GM23338 (cell line): ENCODE measurements at regions not wholly inside any gene's neighbourhood (a gene's known extent, or its start where the extent isn't known, plus 50 kb on each side); places are given as distances from the start of the nearest gene placed in this dataset.

ENCODE experiments used
- ATAC-seq: fragments of 200-7000 bp; cut with Tn5 transposase; 3 replicates; pipeline ENCODE4 v1.9.1; 2020
- DNase-seq: peaks from one replicate; pipeline ENCODE4 v3.0.0-alpha.2; 2015; ENCODE audit warnings: low spot score
- H2AFZ ChIP-seq: fragments of 200-600 bp; sonication (generic); 2 replicates; pipeline ENCODE4 v1.8.0; 2016; ENCODE audit warnings: antibody characterized with exemption, mild to moderate bottlenecking, moderate library complexity
- H3F3A ChIP-seq: fragments of 200-600 bp; sonication (generic); replicated peaks from 2 replicates; pipeline ENCODE4 v1.8.0; 2017; ENCODE audit warnings: antibody characterized with exemption, mixed run types, low read depth
- H3K27ac ChIP-seq: fragments of 200-600 bp; sonication (generic); 2 replicates; pipeline ENCODE4 v1.6.1; 2016; ENCODE audit warnings: low read depth
- H3K27me3 ChIP-seq: fragments of 200-600 bp; sonication (generic); 2 replicates; pipeline ENCODE4 v1.8.0; 2016; ENCODE audit warnings: mild to moderate bottlenecking, mixed run types, moderate library complexity; ENCODE audit not compliant: insufficient read depth
- H3K36me3 ChIP-seq: fragments of 200-600 bp; sonication (generic); 2 replicates; pipeline ENCODE4 v1.8.0; 2016; ENCODE audit warnings: mild to moderate bottlenecking; ENCODE audit not compliant: insufficient read depth
- H3K4me1 ChIP-seq: fragments of 200-600 bp; sonication (generic); 2 replicates; pipeline ENCODE4 v1.8.0; 2016; ENCODE audit warnings: mild to moderate bottlenecking, moderate library complexity; ENCODE audit not compliant: insufficient read depth
- H3K4me2 ChIP-seq: fragments of 200-600 bp; sonication (generic); 2 replicates; pipeline ENCODE4 v1.7.1; 2017; ENCODE audit warnings: mixed run types
- H3K4me3 ChIP-seq: fragments of 200-600 bp; sonication (generic); 2 replicates; pipeline ENCODE4 v1.6.1; 2016; ENCODE audit warnings: mixed run types
- H3K79me2 ChIP-seq: fragments of 200-600 bp; sonication (generic); replicated peaks from 2 replicates; pipeline ENCODE4 v1.8.0; 2017; ENCODE audit warnings: mild to moderate bottlenecking; ENCODE audit not compliant: insufficient read depth
- H3K9me2 ChIP-seq: fragments of 200-600 bp; sonication (generic); 2 replicates; pipeline ENCODE4 v1.8.0; 2017; ENCODE audit not compliant: insufficient read depth
- H4K20me1 ChIP-seq: fragments of 200-600 bp; sonication (generic); replicated peaks from 2 replicates; pipeline ENCODE4 v1.8.0; 2017; ENCODE audit warnings: mild to moderate bottlenecking; ENCODE audit not compliant: insufficient read depth
- H3K27ac Mint-ChIP-seq: 2 replicates; pipeline ENCODE4 v1.8.0; 2020; ENCODE audit warnings: inconsistent platforms, mild to moderate bottlenecking, moderate library complexity, mixed read lengths
- H3K27me3 Mint-ChIP-seq: 3 replicates; pipeline ENCODE4 v1.8.0; 2022; ENCODE audit warnings: low read depth, mild to moderate bottlenecking, moderate library complexity, mixed read lengths, inconsistent platforms; ENCODE audit not compliant: insufficient read depth, poor library complexity
- H3K36me3 Mint-ChIP-seq: 3 replicates; pipeline ENCODE4 v1.8.0; 2021; ENCODE audit warnings: low read depth, mild to moderate bottlenecking, inconsistent platforms, moderate library complexity, mixed read lengths
- H3K4me1 Mint-ChIP-seq: 3 replicates; pipeline ENCODE4 v1.8.0; 2020; ENCODE audit warnings: mild to moderate bottlenecking, inconsistent platforms, mixed read lengths
- H3K4me3 Mint-ChIP-seq: 3 replicates; pipeline ENCODE4 v1.8.0; 2021; ENCODE audit warnings: moderate library complexity, mild to moderate bottlenecking, inconsistent platforms, mixed read lengths
- H3K9me3 Mint-ChIP-seq: 3 replicates; pipeline ENCODE4 v1.8.0; 2020; ENCODE audit warnings: moderate library complexity, mild to moderate bottlenecking, inconsistent platforms, mixed read lengths
- CREB1 ChIP-seq: fragments of 250-450 bp; sonication (Bioruptor Pico); IDR thresholded peaks from 2 replicates; pipeline ENCODE4 v1.5.0; 2020; ENCODE audit warnings: low read depth, mild to moderate bottlenecking, moderate library complexity
- EZH2 ChIP-seq: fragments of 200-600 bp; sonication (generic); IDR thresholded peaks from one replicate; pipeline ENCODE4 v1.8.0; 2017; ENCODE audit warnings: antibody characterized with exemption, mild to moderate bottlenecking, low read depth; ENCODE audit not compliant: unreplicated experiment
- EZH2phosphoT487 ChIP-seq: fragments of 200-600 bp; sonication (generic); IDR thresholded peaks from one replicate; pipeline ENCODE4 v1.8.1; 2018; ENCODE audit warnings: antibody characterized with exemption; ENCODE audit not compliant: unreplicated experiment
- JUNB ChIP-seq: IDR thresholded peaks from one replicate; pipeline ENCODE4 v1.6.1; 2016; ENCODE audit warnings: antibody characterized with exemption; ENCODE audit not compliant: unreplicated experiment
- NANOG ChIP-seq: IDR thresholded peaks from 2 replicates; pipeline ENCODE4 v1.6.1; 2016; ENCODE audit warnings: antibody characterized with exemption, borderline replicate concordance
- POLR2AphosphoS5 ChIP-seq: IDR thresholded peaks from 2 replicates; pipeline ENCODE4 v1.6.1; 2016; ENCODE audit warnings: antibody characterized with exemption, low read depth
- STAT1 ChIP-seq: IDR thresholded peaks from one replicate; pipeline ENCODE4 v1.6.1; 2016; ENCODE audit warnings: antibody characterized with exemption; ENCODE audit not compliant: unreplicated experiment
- ZNF114 ChIP-seq: fragments of 250-450 bp; sonication (Bioruptor Pico); IDR thresholded peaks from 2 replicates; pipeline ENCODE4 v1.5.0; 2020; ENCODE audit warnings: mild to moderate bottlenecking, moderate library complexity
- ZNF331 ChIP-seq: fragments of 250-450 bp; sonication (Bioruptor Pico); IDR thresholded peaks from 2 replicates; pipeline ENCODE4 v1.5.0; 2020; ENCODE audit warnings: low read depth, mild to moderate bottlenecking, moderate library complexity
- TF ChIP-seq, protein P1 (sequence below): IDR thresholded peaks from one replicate; pipeline ENCODE4 v1.6.1; 2018; ENCODE audit warnings: antibody characterized with exemption; ENCODE audit not compliant: unreplicated experiment
- TF ChIP-seq, protein P2 (sequence below), 2 experiments: fragments of 200-600 bp in 1 of 2; sonication (generic) in 1 of 2; conservative IDR thresholded peaks; 2 replicates each; pipeline versions ENCODE4 v1.5.1 to v1.6.1; 2016 to 2017; ENCODE audit warnings: antibody characterized with exemption in 2 of 2, low read depth in 2 of 2, mild to moderate bottlenecking in 2 of 2, moderate library complexity in 1 of 2
- TF ChIP-seq, protein P3 (sequence below): IDR thresholded peaks from 2 replicates; pipeline ENCODE4 v1.6.1; 2016; ENCODE audit warnings: antibody characterized with exemption
- TF ChIP-seq, protein P4 (sequence below): fragments of 250-450 bp; sonication (Bioruptor Pico); IDR thresholded peaks from 2 replicates; pipeline ENCODE4 v1.5.0; 2020; ENCODE audit warnings: mild to moderate bottlenecking, moderate library complexity

DNA sequence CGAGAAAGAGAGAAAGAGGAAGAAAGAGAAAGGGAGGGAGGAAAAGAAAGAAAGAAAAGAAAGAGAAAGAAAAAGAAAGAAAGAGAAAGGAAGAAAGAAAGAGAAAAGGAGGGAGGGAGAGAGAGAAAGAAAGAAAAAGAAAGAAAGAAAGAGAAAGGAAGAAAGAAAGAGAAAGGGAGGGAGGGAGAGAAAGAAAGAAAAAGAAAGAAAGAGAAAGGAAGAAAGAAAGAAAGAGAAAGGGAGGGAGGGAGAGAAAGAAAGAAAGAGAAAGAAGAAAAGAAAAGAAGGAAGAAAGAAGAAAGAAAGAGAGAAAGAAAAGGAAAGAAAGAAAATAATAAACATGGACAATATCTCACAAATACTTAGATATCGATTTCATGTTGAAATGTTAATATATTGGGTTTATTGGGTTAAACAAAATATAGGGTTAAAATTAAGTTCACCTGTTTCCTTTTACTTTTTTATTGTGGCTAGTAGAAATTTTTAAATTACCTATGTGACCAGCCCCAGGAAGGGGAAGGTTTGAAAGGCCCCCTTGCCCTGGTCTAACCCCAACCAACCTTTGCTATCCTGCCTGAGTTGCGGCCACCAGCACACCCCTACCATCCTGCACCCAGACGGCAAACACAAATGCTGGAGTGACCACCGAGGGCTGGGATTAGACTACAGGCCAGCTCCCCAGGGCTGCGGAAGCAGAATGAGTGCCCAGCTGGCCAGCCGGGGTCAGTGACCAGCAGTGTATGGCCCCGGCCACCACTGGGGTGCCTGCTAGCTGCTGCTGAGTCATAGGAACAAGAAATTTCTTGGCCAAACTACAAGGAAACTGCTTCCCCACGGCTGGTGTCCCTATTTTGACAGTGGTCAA lies 81.0 kb upstream of the FGF3 start:
- Histone ChIP-seq H4K20me1 (no peaks in the 10 kb centered on the region), H3K4me1 (no peaks in the 10 kb centered on the region), H3K27ac (no peak overlapping the region), H3K9me2 (no peaks in the 10 kb centered on the region), H3F3A (no peaks in the 10 kb centered on the region), H2AFZ (no peak overlapping the region), H3K27me3 (no peaks in the 10 kb centered on the region), H3K4me3 (no peak overlapping the region), H3K4me2 (no peak overlapping the region), H3K79me2 (no peaks in the 10 kb centered on the region), H3K36me3 (no peaks in the 10 kb centered on the region)
- Mint-ChIP-seq H3K27me3 (no peaks in the 10 kb centered on the region), H3K36me3 (no peaks in the 10 kb centered on the region; the same call in 2 of the 3 replicates), H3K9me3 (peaks cover 8% of the 10 kb centered on the region), H3K4me1 (no peaks in the 10 kb centered on the region; the same call in 2 of the 3 replicates), H3K4me3 (no peak overlapping the region), H3K27ac (no peak overlapping the region; the same call in 1 of the 2 replicates)
- DNase-seq (no peak), ATAC-seq (no peak)
- no peak for TF ChIP-seq EZH2
- TF ChIP-seq, protein P1, sequence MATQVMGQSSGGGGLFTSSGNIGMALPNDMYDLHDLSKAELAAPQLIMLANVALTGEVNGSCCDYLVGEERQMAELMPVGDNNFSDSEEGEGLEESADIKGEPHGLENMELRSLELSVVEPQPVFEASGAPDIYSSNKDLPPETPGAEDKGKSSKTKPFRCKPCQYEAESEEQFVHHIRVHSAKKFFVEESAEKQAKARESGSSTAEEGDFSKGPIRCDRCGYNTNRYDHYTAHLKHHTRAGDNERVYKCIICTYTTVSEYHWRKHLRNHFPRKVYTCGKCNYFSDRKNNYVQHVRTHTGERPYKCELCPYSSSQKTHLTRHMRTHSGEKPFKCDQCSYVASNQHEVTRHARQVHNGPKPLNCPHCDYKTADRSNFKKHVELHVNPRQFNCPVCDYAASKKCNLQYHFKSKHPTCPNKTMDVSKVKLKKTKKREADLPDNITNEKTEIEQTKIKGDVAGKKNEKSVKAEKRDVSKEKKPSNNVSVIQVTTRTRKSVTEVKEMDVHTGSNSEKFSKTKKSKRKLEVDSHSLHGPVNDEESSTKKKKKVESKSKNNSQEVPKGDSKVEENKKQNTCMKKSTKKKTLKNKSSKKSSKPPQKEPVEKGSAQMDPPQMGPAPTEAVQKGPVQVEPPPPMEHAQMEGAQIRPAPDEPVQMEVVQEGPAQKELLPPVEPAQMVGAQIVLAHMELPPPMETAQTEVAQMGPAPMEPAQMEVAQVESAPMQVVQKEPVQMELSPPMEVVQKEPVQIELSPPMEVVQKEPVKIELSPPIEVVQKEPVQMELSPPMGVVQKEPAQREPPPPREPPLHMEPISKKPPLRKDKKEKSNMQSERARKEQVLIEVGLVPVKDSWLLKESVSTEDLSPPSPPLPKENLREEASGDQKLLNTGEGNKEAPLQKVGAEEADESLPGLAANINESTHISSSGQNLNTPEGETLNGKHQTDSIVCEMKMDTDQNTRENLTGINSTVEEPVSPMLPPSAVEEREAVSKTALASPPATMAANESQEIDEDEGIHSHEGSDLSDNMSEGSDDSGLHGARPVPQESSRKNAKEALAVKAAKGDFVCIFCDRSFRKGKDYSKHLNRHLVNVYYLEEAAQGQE: no peak
- no peak for TF ChIP-seq NANOG
- TF ChIP-seq EZH2phosphoT487: no peak
- TF ChIP-seq CREB1 (CRISPR knock-in tag): no peak
- no peak for TF ChIP-seq ZNF331
- TF ChIP-seq ZNF114: no peak
- TF ChIP-seq, protein P2, sequence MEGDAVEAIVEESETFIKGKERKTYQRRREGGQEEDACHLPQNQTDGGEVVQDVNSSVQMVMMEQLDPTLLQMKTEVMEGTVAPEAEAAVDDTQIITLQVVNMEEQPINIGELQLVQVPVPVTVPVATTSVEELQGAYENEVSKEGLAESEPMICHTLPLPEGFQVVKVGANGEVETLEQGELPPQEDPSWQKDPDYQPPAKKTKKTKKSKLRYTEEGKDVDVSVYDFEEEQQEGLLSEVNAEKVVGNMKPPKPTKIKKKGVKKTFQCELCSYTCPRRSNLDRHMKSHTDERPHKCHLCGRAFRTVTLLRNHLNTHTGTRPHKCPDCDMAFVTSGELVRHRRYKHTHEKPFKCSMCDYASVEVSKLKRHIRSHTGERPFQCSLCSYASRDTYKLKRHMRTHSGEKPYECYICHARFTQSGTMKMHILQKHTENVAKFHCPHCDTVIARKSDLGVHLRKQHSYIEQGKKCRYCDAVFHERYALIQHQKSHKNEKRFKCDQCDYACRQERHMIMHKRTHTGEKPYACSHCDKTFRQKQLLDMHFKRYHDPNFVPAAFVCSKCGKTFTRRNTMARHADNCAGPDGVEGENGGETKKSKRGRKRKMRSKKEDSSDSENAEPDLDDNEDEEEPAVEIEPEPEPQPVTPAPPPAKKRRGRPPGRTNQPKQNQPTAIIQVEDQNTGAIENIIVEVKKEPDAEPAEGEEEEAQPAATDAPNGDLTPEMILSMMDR (conservative IDR thresholded peaks at IDR 0.05; ENCODE audit: low read depth in 2 of 2): no peak
- no peak for TF ChIP-seq POLR2AphosphoS5
- TF ChIP-seq, protein P3, sequence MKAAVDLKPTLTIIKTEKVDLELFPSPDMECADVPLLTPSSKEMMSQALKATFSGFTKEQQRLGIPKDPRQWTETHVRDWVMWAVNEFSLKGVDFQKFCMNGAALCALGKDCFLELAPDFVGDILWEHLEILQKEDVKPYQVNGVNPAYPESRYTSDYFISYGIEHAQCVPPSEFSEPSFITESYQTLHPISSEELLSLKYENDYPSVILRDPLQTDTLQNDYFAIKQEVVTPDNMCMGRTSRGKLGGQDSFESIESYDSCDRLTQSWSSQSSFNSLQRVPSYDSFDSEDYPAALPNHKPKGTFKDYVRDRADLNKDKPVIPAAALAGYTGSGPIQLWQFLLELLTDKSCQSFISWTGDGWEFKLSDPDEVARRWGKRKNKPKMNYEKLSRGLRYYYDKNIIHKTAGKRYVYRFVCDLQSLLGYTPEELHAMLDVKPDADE: no peak
- TF ChIP-seq, protein P4, sequence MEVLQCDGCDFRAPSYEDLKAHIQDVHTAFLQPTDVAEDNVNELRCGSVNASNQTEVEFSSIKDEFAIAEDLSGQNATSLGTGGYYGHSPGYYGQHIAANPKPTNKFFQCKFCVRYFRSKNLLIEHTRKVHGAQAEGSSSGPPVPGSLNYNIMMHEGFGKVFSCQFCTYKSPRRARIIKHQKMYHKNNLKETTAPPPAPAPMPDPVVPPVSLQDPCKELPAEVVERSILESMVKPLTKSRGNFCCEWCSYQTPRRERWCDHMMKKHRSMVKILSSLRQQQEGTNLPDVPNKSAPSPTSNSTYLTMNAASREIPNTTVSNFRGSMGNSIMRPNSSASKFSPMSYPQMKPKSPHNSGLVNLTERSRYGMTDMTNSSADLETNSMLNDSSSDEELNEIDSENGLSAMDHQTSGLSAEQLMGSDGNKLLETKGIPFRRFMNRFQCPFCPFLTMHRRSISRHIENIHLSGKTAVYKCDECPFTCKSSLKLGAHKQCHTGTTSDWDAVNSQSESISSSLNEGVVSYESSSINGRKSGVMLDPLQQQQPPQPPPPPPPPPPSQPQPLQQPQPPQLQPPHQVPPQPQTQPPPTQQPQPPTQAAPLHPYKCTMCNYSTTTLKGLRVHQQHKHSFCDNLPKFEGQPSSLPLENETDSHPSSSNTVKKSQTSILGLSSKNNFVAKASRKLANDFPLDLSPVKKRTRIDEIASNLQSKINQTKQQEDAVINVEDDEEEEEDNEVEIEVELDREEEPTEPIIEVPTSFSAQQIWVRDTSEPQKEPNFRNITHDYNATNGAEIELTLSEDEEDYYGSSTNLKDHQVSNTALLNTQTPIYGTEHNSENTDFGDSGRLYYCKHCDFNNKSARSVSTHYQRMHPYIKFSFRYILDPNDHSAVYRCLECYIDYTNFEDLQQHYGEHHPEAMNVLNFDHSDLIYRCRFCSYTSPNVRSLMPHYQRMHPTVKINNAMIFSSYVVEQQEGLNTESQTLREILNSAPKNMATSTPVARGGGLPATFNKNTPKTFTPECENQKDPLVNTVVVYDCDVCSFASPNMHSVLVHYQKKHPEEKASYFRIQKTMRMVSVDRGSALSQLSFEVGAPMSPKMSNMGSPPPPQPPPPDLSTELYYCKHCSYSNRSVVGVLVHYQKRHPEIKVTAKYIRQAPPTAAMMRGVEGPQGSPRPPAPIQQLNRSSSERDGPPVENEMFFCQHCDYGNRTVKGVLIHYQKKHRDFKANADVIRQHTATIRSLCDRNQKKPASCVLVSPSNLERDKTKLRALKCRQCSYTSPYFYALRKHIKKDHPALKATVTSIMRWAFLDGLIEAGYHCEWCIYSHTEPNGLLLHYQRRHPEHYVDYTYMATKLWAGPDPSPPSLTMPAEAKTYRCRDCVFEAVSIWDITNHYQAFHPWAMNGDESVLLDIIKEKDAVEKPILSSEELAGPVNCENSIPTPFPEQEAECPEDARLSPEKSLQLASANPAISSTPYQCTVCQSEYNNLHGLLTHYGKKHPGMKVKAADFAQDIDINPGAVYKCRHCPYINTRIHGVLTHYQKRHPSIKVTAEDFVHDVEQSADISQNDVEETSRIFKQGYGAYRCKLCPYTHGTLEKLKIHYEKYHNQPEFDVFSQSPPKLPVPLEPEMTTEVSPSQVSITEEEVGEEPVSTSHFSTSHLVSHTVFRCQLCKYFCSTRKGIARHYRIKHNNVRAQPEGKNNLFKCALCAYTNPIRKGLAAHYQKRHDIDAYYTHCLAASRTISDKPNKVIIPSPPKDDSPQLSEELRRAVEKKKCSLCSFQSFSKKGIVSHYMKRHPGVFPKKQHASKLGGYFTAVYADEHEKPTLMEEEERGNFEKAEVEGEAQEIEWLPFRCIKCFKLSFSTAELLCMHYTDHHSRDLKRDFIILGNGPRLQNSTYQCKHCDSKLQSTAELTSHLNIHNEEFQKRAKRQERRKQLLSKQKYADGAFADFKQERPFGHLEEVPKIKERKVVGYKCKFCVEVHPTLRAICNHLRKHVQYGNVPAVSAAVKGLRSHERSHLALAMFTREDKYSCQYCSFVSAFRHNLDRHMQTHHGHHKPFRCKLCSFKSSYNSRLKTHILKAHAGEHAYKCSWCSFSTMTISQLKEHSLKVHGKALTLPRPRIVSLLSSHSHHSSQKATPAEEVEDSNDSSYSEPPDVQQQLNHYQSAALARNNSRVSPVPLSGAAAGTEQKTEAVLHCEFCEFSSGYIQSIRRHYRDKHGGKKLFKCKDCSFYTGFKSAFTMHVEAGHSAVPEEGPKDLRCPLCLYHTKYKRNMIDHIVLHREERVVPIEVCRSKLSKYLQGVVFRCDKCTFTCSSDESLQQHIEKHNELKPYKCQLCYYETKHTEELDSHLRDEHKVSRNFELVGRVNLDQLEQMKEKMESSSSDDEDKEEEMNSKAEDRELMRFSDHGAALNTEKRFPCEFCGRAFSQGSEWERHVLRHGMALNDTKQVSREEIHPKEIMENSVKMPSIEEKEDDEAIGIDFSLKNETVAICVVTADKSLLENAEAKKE: no peak
- TF ChIP-seq STAT1: no peak
- no peak for TF ChIP-seq JUNB
